ENCODE measurements at regions not wholly inside any gene's neighbourhood (a gene's known extent, or its start where the extent isn't known, plus 50 kb on each side); places are given as distances from the start of the nearest gene placed in this dataset.

- no peak for TF ChIP-seq CTCF (IDR thresholded peaks at IDR 0.05)
- no peak for TF ChIP-seq POLR2AphosphoS5 (IDR thresholded peaks at IDR 0.05; ENCODE audit: low read depth, low read length)
- no peak for TF ChIP-seq TCF7L2 (IDR thresholded peaks at IDR 0.05; ENCODE audit: low read depth, low read length)
- TF ChIP-seq SIN3A (IDR thresholded peaks at IDR 0.05; ENCODE audit: borderline replicate concordance, insufficient read depth, low read depth, low read length) = no peak
Measured at GRCh38 chr1:234835239-234835638, 225.3 kb upstream of the IRF2BP2 start.

Measured in Panc1 (cell line).